ENCODE measurements at regions not wholly inside any gene's neighbourhood (a gene's known extent, or its start where the extent isn't known, plus 50 kb on each side); places are given as distances from the start of the nearest gene placed in this dataset.

DNA sequence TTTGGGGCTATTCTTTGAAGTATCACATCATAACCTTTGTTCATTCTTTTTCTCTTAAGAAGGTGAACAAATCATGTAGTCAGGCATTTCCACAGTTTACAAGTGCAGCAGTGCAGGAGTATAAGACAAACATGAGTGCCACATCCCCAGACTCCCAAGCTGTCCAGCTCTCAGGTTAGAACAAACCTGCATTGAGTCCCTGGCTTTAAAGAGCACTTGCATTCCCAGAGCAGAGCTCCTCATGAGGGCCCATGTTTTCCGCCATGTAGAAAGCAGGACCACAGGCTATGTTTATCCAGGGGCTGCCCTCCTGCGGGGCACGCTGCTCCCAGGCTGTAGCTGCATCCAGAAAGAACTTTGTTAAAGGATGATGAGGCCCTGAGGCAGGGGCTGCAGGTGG lies 267.7 kb downstream of the TLE3 start:
- DNase-seq, result no peak

DNA sequence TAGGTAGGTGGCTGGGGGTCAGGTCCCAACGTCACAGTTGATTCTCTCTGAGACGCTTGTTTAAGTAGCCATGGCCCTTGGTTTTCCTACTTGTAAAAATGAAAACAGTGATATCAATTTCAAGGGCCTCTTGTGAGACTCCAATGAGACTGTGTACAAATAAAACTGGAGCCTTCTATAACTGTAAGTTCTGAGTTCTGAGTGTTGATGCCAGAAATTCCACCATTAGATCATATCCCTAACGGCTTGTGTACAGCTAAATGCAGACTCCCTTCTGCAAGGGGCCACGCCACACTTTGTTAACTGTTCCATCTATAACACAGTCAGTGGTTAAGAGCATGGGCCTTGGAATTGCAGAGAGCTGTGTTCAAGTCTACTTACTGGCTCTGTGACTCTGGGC lies 267.3 kb downstream of the TLE3 start:
- no peak for DNase-seq

DNA sequence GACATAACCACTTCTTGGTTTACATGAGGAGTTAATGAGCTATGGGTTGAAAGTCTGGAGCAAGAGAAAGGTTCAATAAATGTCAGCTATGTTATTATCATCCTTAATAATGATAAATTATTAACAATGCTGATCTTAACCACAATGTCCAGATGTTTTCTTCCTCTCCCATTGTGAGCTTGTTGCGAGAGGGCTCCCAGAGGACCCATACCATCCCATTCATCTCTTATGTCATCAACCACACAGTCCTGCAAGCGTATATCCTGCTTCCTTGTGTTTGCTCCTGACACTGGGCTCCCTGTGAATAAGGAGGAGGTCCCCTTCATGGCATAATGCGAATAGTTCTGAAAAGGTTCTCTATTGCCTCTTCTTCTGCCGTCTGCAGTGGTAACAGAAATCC lies 266.8 kb downstream of the TLE3 start:
- DNase-seq, result no peak

DNA sequence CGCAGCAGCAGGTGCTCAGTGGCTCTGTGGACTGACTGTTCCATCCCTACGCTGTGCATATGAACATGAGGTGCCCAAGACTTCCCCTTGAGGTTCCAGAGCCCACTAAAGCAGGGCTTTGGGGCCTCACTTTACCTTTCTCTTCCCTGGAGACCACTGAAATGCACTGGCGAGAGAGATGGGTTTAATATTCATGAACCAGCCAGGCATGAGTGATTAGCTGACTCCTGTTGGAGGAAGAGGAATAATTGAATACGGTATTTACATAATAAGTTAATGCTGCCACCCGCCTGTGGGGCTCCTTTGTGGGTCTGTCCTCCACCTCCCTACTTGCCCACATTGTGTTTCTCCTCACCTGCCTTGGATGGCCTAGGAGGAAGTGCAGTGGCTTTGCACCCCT lies 263.4 kb downstream of the TLE3 start:
- DNase-seq, result no peak

DNA sequence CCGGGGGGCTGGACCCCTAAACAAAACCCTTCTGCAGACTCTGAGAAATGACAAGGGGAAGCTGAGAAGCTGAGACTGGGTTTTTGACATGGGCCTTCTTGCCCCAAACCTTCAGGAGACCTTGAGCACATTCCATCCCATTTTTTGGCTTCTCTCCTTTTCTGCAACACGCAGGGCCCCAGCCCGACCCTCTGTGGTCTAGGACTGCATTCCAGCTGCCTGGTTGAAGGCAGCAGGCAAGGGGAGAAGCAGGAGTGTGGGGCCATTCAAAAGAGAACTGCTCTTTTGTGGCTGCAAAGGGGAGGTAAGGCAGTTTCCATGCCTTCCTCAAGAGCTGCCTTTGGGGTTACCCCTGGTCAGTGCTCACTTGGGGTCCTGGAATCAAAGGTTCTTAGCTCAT lies 263.0 kb downstream of the TLE3 start:
- DNase-seq, result no peak

DNA sequence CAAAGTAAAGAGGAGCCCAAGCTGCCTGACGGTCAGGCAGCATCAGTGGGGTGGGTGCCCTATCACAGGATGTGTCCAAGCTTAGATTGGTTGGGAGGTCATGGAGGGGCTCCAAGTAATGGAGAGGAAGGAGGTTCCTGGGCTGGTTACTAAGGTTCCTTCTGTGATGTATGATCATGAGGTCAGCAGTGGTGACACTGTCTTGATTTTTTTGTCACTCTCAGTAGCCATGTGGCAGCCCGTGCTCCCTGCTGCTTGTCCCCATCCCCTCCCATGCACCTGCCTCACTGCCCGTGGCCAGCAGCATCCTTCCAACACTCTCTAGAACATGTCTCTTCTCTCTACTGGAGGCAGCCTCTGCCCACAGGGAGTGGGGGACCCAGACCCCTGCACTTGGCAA lies 261.7 kb downstream of the TLE3 start:
- no peak for DNase-seq

DNA sequence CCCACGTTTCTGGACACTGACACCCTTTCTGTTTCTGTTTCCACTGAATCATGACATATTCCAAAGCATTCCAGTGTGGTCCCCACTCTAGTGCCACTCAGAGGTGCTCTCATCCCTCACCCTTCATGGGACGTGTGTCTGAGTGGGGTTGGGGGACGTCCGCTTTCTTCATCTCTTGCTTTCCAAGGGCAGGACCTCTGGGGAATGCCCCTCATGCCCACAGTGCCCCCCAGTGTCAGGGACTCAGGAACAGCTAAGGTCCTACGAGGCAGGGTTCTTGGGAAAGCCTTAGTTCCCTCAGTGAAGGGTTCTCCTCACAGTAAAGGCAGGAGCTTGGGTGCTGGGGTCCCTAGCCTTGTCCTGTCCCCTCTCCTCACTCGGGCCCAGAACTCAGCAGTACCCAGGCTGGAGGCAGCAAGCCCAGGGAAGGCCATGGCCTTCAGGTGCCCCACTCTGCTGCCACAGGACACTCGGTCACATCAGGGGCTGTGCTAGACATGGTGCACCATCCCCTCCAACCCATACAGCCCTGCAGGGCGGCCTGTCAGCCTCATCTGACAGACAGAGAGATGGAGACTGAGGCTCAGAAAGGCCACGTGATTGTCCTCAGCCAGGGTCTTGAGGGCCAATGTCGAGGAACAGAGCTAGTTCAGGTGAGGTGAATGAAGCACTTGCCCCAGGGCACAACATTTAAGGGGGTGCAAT lies 261.0 kb downstream of the TLE3 start:
- DNase-seq, result no peak

- DNase-seq, result no peak
Observed at GRCh38 chr15:69838338-69838737, 259.4 kb downstream of the TLE3 start.

DNA sequence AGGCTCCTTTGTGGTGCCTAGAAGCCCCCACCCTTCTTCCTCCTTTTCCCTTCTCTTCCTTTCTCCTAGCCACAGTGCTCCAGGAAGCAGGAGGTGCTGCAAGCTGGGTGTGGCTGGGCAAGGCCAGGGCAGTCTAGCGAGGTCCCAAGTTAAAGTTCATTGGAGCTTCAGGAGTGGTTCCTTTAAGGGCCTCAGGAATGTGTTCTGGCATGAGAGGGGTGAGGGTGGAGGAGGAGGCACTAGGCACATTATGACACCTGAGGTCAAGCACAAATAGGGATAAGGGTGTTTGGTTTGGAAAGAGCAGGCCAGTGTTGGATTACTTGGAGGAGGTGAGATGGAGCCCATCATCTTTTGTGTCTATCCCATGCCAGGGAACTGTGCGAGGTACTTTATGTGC lies 258.7 kb downstream of the TLE3 start:
- no peak for DNase-seq

DNA sequence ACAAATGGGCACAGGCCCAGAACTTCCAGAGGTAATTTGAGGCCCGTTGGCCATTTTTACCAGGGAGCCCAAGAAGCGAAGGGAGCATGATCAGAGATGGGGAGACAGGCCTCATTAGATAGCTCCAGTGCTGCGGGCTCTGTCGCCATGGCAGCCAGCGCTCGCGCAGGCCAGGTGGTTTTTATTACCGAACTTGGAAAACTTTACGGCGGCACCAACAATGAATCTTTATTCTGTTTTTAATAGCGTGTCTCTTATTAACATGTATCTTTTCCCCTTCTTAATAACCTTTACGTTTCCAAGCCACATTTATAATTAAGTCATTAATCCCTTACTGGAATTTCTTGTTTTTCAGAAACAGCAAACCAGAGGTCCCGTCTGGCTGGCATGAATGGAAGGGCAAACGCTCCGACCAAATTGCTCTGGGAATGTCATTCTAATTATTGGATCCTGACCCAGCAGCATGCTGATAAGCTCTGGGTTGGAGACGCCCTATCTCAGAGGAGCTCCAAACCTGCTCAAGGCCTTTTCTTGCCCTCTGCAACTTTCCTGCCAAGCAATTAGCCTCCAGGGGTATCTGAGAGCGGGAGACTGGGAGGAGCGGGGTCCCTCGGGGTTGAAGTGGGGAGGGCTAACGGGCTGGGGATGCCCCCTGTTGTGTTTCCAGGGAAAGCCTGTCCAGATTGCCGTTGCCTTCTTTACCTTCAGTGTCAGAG lies 256.4 kb downstream of the TLE3 start:
- no peak for DNase-seq

DNA sequence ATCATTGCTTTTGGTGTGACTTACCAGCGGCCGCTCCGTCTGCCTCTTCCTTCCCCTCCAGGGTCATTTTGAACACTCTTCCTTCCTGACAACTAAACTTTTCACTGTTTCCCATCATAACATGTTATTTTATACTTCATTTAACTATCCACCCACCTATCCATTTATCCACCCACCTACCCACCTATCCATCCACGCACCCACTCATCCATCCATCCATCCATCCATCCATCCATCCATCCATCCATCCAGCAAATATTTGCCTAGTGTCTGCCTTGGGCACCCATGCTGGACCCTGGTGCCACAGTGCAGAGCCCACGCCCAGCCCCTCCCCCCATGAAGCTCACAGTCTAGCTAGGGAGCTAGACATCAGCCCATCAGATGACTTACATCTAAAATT lies 254.9 kb downstream of the TLE3 start:
- no peak for DNase-seq

DNA sequence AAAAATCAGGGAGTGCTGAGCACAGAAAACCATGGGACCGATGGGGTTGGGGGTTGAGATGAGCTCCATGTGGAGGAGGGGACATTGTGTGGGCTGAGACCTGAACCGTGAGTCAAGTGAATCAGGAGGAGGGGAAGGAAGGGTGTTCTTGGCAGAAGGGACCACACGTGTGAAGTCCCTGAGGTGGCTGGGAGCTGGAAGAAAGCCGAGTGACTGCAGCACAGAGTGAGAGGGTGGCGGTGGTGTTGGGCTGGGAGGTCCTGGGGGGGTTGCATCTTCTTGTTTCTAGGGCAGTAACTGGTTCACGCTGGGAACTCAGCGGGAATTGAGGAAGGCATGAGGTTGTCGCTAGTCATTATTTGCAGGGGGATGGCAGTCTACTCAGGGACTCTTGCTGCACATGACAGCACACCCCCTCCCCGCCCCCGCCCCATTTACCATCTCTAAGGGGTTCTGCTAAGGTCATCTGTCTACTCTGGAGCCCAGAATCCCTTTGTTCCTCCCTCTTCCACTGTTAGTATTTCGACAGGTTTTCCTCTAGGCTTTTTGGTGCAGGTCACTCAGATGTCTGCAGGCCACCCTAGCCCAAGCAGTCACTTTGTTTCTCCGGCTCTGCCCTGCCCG lies 254.3 kb downstream of the TLE3 start:
- DNase-seq, result no peak

DNA sequence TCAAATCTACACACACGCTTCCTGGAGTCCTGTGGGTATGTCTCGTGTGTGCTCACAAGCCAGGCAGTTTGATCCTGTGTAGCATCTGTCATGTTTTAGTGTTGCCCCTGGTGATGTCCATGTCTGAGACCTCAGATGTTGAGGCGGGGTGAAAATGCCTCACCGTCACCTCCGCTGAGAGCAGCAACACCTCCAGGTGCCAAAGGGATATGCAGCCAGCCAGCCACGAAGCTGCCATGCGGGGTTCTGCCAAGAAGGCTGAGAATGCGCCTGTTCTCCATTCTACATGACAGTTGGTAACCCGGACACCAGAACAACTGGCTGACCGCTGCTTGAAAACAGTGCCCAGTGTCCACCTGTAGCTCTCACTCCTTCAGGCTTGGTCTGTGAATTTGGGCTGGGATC lies 253.8 kb downstream of the TLE3 start:
- DNase-seq, result no peak

GRCh38 chr15:69845159-69845558 lies 252.6 kb downstream of the TLE3 start:
- DNase-seq, result no peak

DNA sequence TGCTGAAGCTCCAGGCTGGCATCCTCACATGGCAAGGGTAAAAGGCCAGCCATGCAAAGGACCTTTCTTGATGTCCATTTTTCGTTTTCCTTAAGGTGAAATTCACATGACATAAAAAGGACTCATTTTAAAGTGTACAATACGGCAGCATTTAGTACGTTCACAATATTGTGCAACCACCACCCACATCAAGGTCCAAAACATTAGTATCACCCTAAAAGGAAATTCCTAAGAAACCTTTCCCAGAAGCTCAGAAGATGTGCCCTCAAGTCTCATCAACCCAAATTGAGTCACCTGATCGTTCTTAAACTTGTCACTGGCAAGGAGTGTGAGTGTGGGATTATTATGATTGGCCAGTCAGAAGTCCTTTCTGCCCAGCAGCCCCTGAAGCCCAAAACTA lies 250.1 kb downstream of the TLE3 start:
- DNase-seq, result no peak

DNA sequence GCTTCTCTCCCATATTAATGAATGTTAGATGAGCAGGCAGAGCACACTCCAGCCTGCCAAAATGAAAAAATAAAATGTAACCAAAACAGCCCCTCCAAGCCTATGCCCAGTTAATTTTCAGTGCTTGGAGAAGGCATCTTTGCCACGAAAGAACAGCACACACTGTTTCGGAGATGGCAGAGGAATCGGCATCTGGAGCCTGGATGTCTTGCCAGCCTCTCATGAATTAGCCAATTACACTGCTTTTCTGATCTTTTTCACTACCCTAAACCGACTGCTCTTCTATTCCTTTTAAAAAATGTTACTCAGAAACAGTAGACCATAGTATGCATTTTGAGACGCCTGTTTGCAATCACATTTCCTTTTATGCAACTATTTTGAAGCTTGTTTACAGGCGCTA lies 249.6 kb downstream of the TLE3 start:
- DNase-seq, result no peak

DNA sequence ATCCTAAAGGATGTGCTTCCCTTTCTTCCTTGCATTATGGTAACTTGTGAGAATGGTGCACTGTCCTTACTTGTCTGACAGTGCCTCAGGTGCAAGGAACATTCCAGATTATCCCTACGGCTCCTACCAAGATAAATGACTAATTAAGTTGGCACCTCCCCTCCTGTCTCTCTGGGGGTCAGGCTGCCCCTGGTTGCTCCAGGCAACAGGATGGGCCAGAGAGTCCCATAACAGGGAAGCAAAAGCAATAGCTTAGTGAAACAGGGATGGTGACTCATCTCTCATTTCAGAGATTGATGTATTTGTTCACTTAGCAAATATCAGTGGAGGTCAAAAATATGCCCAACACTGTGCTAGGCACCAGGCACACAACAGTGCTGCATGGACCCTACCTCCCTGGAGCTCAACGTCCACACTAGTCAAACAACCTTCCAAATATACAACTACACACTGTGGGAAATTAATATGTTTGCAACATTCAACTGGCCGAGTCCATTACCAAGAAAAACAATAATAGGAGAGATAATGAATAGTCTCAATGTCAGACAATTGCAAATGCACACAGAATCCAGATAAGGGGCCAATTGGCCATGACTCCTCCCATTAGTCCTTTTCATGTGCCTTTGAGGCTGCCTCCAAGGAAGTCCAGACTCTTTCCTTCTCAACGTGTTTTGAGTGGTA lies 249.0 kb downstream of the TLE3 start:
- no peak for DNase-seq

GRCh38 chr15:69849232-69849610 lies 248.5 kb downstream of the TLE3 start:
- no peak for DNase-seq

DNA sequence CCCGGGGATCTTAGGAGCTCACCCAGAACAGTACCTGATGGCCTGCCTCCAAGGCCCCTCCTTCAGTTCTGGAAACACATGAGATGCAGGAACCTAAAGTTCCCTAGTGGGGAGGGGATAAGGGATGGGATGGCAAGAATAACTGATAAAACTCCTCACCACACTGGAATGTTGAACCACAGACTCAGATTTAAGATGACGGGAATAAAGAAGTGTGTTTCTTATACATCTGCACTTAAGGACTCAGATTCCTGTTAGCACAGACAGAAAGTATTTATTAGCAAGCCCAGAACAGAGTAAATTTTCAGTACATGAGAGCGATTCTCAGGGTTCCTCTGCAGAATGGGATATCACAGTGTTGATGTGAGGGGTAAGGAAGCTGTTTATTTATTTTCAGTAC lies 245.2 kb downstream of the TLE3 start:
- DNase-seq, result no peak

- DNase-seq, result no peak
Observed at GRCh38 chr15:69852916-69853315, 244.8 kb downstream of the TLE3 start.

DNA sequence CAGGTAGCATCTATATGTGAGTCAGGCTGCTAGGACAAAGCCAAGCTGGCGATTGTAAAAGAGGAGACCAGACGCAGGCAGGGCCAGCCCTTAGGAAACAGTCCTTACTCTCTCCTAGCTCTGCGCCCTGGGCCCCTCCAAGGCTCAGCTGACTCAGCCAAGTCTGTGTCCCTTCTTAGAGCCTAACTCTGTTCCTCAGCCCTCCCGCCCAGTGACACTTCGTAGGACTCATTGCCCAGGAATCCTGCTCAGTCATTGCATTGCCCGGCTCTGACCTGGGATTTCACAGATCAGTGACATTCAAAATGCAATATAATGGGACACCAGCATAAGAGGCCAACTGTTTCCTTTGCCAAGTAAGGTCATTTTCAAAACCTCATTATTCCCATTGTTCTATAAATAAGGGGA lies 244.2 kb downstream of the TLE3 start:
- no peak for DNase-seq

GRCh38 chr15:69854001-69854400 lies 243.7 kb downstream of the TLE3 start:
- DNase-seq, result no peak

- no peak for DNase-seq
Observed at GRCh38 chr15:69854521-69855181, 243.1 kb downstream of the TLE3 start.
